HG03064 (cell line): ENCODE measurements at regions not wholly inside any gene's neighbourhood (a gene's known extent, or its start where the extent isn't known, plus 50 kb on each side); places are given as distances from the start of the nearest gene placed in this dataset.

Source experiments
- ATAC-seq: cut with Tn5 transposase; IDR thresholded peaks from one replicate; pipeline ENCODE4 v1.9.1; 2021; ENCODE audit warnings: low read depth; ENCODE audit not compliant: unreplicated experiment

DNA sequence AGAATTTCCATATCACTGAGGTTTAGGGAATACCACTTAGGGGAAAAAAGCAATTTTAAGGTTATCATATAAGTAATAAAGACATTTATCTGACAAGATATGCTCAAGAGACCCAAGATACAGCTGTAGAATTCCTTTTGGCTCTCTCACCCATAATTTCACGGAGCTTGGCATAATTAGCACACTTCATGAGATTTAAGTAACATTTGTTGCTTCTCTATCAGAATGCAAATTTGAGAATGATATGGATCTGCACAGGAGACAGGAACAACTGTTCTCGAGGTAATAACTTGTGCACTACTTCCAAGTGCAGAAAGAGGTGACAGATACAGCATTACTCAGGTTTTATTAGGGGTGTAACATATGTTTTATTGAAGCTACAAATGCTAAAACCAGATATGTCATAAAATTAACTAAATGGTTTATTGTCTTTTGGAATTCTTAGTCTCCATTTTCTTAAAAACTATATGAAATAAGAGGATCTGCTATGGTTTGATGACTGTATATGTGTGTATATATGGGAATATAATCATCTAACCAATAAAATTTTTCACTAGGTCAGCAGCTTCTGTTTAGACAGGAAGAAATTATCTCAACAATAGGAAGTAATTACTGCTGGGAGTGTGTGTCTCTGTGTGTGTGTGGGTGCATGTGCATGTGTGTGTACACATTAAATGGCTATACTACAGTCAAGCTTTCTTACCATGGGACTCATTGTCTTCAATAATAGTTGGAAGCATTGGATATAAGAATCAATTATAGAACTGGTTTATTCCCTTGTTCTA lies 401.3 kb downstream of the PCDH17 start:
- no peak for ATAC-seq

GRCh38 chr13:58043971-58044370 lies 412.4 kb downstream of the PCDH17 start:
- no peak for ATAC-seq

DNA sequence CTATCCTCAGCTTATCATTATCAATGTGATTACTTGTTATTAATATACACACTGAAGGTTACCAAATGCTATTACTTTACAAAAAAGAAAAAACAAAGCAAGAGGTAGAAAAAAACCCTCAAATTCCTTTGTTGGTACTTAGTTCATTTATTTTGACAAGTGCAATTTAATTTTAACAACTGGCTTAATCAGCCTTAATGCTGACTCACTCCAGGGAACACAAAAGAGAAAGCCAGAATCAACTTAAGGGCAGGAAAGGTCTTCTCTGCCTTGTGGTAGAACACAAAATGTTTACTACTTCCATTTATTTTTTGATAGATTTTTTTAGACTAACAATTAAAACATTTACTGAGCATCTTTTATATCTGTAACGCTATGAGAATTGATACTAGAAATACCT lies 417.1 kb downstream of the PCDH17 start:
- ATAC-seq = no peak

GRCh38 chr13:58051396-58051795 lies 419.9 kb downstream of the PCDH17 start:
- ATAC-seq = no peak

GRCh38 chr13:58051807-58052375 lies 420.3 kb downstream of the PCDH17 start:
- no peak for ATAC-seq

DNA sequence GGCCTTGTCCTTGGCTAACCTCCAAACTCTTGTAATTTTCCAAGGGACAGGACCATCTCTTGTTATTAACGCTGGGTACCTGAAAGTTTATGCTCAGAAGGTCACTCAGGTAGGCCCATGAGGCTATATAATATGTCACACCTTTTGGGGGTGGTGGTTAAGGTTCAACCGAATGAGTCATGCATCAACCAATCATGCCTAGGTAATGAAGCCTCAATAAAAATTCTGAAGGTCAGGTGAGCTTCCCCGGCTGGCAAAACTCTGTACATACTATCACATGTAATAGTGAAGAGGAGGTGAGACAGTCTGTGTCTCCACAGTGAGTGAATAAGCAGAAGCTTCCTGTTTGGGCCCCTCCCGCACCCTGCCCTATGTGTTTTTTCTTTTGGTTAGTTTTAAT lies 424.9 kb downstream of the PCDH17 start:
- no peak for ATAC-seq

DNA sequence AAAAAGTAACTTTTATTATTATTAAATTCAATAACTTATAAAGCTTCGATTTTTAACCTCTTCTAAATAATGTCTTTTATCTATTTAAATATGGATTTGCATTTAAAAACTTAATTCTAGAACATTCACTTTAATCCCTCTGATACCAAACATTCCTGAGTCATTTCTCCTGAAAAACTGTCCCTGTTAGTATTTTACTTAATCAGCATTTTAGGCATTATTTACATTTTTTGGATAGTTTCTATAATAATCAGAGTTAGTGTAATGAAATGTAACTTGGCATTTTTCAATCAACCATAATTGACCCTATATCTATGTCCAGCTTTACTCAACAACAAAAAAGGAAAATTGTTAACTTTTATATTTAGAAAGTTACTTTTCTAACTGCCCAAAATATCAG lies 428.1 kb downstream of the PCDH17 start:
- ATAC-seq = no peak

- ATAC-seq = no peak
These were observed 449.3 kb downstream of the PCDH17 start for GRCh38 chr13:58080806-58081205.

- no peak for ATAC-seq
These were observed 449.8 kb downstream of the PCDH17 start for GRCh38 chr13:58081301-58081820.

DNA sequence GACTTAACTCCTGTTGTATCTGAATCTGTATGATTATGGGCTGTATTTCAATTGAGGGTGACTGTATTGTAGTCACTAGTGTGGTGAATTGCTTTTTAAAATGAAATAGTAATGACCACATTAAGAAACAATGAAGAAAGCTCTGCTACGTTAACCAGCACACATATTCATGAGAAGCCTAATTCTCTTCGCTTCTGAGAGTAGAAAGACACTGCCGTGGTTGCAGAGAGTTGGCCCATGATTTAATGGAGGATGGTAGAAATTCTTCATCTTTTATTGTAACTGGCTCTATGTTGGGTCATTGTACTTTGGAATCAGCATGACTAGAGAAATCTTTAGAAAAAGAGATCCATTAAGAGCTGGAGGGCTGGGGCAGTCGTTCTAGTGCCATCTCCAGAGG lies 451.5 kb downstream of the PCDH17 start:
- ATAC-seq = no peak

- no peak for ATAC-seq
These were observed 453.7 kb downstream of the PCDH17 start for GRCh38 chr13:58085274-58085673.

- ATAC-seq = no peak
These were observed 454.3 kb downstream of the PCDH17 start for GRCh38 chr13:58085819-58086218.

- ATAC-seq = no peak
These were observed 456.0 kb downstream of the PCDH17 start for GRCh38 chr13:58087566-58087965.

GRCh38 chr13:58093394-58093793 lies 461.9 kb downstream of the PCDH17 start:
- ATAC-seq = no peak

DNA sequence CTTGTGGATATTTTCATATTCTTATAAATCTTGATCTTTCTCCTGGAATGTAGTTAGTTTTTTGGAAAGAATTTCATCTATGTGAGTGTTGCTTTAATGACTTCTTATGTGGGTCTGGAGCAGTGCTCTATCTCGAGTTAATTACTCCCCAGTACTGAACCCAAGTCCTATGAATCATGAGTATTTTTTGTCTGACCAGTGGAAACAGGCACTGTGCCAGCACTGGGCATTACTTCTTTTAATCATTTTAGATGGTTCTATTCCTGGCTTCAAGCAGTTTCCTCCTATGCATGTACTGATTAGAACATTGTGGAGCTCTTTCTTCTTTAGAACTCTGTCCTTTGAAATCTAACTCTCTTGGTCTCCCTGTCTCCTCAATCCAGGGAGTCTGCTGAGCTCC lies 466.3 kb downstream of the PCDH17 start:
- no peak for ATAC-seq

DNA sequence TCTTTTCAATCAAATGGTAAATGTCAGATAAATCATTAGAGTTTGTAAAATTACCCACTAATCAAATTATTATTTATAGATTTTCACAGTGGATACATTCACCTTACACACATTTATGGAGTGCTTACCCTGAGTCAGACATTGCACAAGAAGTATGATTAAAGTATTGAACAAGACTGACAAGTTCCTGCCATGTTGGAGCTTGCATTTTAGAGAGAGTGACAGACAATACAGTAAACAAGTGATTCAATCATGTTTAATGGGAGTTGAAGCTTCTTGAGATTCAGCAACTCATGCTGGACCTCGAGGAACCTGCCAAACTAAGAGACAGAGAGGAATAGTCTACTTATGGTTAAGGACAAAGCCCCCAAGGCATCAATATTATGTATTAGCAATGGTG lies 487.8 kb downstream of the PCDH17 start:
- no peak for ATAC-seq

GRCh38 chr13:58119804-58120203 lies 488.3 kb downstream of the PCDH17 start:
- no peak for ATAC-seq

GRCh38 chr13:58126496-58126895 lies 495.0 kb downstream of the PCDH17 start:
- no peak for ATAC-seq

GRCh38 chr13:58134012-58134411 lies 502.5 kb downstream of the PCDH17 start:
- no peak for ATAC-seq

DNA sequence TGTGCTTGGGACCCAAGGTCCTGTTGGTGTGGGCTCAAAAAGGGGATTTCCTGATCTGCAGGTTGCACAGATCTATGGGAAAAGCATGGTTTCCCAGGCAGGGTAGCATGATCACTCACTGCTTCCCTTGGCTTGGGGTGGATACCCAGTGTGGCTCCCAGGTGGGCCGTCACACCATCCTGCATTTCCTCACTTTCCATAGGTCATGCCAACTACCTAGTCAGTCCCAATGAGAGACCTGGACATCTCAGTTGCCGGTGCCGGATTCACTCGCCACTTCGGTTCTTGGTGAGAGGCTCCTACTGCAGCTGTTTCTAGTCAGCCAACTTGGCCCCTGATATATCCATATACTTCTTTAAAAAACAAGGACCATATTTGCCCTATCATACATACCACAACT lies 503.0 kb downstream of the PCDH17 start:
- ATAC-seq = no peak

DNA sequence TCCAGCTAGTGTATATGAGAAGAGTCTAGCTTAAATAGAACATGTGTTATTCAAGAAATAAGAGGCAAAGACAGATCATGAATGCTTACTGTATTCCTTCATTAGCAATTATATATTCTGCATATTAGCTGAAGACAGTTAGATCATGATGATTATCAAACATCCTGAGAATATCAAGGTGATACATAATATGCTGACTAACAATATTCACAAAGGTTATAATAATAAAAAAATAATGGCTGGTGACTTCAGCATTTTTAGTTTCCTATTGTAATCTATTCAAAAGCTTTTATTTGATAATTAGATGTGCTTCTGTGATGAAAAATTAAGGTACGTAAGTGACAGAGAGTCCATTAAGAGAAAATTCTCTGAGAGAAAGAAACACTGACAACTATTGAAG lies 511.4 kb downstream of the PCDH17 start:
- no peak for ATAC-seq

GRCh38 chr13:58144616-58145015 lies 513.1 kb downstream of the PCDH17 start:
- no peak for ATAC-seq
